ENCODE measurements at regions not wholly inside any gene's neighbourhood (a gene's known extent, or its start where the extent isn't known, plus 50 kb on each side); places are given as distances from the start of the nearest gene placed in this dataset.

DNA sequence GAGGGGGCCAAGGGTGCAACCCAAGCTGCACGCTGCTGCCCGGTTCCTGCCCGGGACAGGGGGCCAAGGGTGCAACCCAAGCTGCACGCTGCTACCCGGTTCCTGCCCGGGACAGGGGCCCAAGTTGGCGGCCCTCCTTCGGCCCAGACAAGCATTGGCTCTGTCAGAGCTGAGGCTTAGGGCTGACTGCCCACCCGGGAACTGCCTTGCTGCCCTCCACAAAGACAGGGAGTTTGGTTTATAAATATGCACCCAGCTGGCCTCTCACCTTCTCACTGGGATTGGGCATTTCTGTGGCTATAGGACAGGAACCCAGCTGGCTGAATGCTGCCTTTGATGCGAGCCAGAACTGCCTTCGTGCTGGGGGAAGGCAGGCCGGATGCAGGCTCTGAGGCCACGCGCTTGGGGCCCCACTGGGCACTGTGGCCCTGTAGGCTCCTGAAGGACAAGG is 105.7 kb downstream of the IRX5 start:
- Histone ChIP-seq H2AFZ (no peak overlapping the region), H3K4me3 (no peak overlapping the region), H3K36me3 (ENCODE audit: low read depth) (no peaks in the 10 kb centered on the region), H3K27me3 (ENCODE audit: insufficient read depth, low read depth) (no peaks in the 10 kb centered on the region), H4K20me1 (ENCODE audit: insufficient read depth) (no peaks in the 10 kb centered on the region), H3K9me3 (ENCODE audit: insufficient read depth, low read depth) (no peaks in the 10 kb centered on the region), H3K9me2 (ENCODE audit: insufficient read depth) (no peaks in the 10 kb centered on the region), H3K79me2 (ENCODE audit: low read depth) (no peaks in the 10 kb centered on the region), H3F3A (ENCODE audit: insufficient read depth, low read depth) (no peaks in the 10 kb centered on the region), H3K4me2 (no peak overlapping the region), H3K27ac (no peak overlapping the region), H3K4me1 (replicated peaks; ENCODE audit: insufficient read depth) (peaks cover 16% of the 10 kb centered on the region)
- intact Hi-C loops (cut with micrococcal nuclease; ENCODE audit: unreplicated experiment), result no loop called here
- no peak for DNase-seq
- no peak for TF ChIP-seq EZH2 (IDR thresholded peaks at IDR 0.05; ENCODE audit: low read depth)
- TF ChIP-seq, protein P1, sequence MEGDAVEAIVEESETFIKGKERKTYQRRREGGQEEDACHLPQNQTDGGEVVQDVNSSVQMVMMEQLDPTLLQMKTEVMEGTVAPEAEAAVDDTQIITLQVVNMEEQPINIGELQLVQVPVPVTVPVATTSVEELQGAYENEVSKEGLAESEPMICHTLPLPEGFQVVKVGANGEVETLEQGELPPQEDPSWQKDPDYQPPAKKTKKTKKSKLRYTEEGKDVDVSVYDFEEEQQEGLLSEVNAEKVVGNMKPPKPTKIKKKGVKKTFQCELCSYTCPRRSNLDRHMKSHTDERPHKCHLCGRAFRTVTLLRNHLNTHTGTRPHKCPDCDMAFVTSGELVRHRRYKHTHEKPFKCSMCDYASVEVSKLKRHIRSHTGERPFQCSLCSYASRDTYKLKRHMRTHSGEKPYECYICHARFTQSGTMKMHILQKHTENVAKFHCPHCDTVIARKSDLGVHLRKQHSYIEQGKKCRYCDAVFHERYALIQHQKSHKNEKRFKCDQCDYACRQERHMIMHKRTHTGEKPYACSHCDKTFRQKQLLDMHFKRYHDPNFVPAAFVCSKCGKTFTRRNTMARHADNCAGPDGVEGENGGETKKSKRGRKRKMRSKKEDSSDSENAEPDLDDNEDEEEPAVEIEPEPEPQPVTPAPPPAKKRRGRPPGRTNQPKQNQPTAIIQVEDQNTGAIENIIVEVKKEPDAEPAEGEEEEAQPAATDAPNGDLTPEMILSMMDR (conservative IDR thresholded peaks at IDR 0.05), result no peak
- ChIA-PET CTCF (no interaction called here), POLR2A (ENCODE audit: unreplicated experiment) (no interaction called here)
- BruUV-seq (replicated peaks), result no TSS peak

DNA sequence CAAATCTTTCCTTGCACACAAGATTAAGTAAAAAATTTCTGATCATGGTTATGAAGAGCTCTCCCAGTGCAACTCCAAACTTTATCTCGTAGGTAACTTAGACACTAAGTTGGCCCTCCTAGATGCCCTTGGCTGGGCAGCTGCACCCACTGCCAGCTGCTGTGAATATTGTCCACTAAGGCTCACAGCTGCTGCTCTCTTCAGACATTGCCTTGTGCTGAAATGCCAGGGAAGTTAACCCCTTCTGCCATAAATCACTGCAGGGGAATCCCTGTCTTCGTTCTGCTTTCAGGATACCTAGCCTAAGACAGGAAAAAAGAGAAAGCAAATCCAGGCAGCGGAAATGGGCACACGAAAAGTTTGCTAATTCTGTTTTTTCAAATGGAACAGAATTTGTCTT is 106.4 kb downstream of the IRX5 start:
- H3K27ac ChIP-seq, result no peak overlapping the region
- H3K4me1 ChIP-seq (replicated peaks; ENCODE audit: insufficient read depth), result peaks cover 16% of the 10 kb centered on the region
- intact Hi-C loops (cut with micrococcal nuclease; ENCODE audit: unreplicated experiment), result no loop called here
- H3K9me3 ChIP-seq (ENCODE audit: insufficient read depth, low read depth), result no peaks in the 10 kb centered on the region
- TF ChIP-seq, protein P1 (conservative IDR thresholded peaks at IDR 0.05), result no peak
- TF ChIP-seq EZH2 (IDR thresholded peaks at IDR 0.05; ENCODE audit: low read depth), result no peak
- H2AFZ ChIP-seq, result no peak overlapping the region
- no peak overlapping the region for H3K4me3 ChIP-seq
- no peaks in the 10 kb centered on the region for H4K20me1 ChIP-seq (ENCODE audit: insufficient read depth)
- no TSS peak for BruUV-seq (replicated peaks)
- ChIA-PET CTCF (no interaction called here), POLR2A (ENCODE audit: unreplicated experiment) (no interaction called here)
- H3K27me3 ChIP-seq (ENCODE audit: insufficient read depth, low read depth), result no peaks in the 10 kb centered on the region
- H3K9me2 ChIP-seq (ENCODE audit: insufficient read depth), result no peaks in the 10 kb centered on the region
- H3K79me2 ChIP-seq (ENCODE audit: low read depth), result no peaks in the 10 kb centered on the region
- H3K4me2 ChIP-seq, result no peak overlapping the region
- H3F3A ChIP-seq (ENCODE audit: insufficient read depth, low read depth), result no peaks in the 10 kb centered on the region
- no peak for DNase-seq
- no peaks in the 10 kb centered on the region for H3K36me3 ChIP-seq (ENCODE audit: low read depth)

DNA sequence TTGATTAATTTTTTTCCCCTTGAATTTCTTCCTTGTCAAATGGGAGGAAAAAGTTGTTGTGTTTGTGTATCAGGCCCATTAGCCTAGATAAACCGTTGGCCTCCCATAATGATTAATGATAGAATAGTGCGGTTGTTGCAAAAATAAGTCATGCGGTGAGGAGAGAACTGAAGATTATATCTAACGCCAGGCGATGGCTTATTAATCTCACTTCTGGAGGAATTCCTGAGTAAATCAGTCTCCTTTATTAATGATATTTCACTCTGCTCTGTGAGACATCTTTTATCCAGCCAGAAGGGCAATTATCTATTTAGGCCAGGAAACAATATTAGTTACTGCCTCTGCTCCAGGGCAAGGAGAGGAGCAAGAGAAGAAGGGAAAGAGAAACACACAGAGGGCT is 107.3 kb downstream of the IRX5 start:
- Histone ChIP-seq H3K9me3 (ENCODE audit: insufficient read depth, low read depth) (no peaks in the 10 kb centered on the region), H2AFZ (no peak overlapping the region), H3K36me3 (ENCODE audit: low read depth) (no peaks in the 10 kb centered on the region), H3K4me1 (replicated peaks; ENCODE audit: insufficient read depth) (peaks cover 16% of the 10 kb centered on the region), H3K4me2 (no peak overlapping the region), H3K9me2 (ENCODE audit: insufficient read depth) (no peaks in the 10 kb centered on the region), H3K27me3 (ENCODE audit: insufficient read depth, low read depth) (no peaks in the 10 kb centered on the region), H3K79me2 (ENCODE audit: low read depth) (no peaks in the 10 kb centered on the region), H3K27ac (no peak overlapping the region), H3K4me3 (no peak overlapping the region), H4K20me1 (ENCODE audit: insufficient read depth) (no peaks in the 10 kb centered on the region), H3F3A (ENCODE audit: insufficient read depth, low read depth) (no peaks in the 10 kb centered on the region)
- intact Hi-C loops (cut with micrococcal nuclease; ENCODE audit: unreplicated experiment), result no loop called here
- ChIA-PET POLR2A (ENCODE audit: unreplicated experiment) (no interaction called here), CTCF (no interaction called here)
- DNase-seq, result no peak
- TF ChIP-seq EZH2 (IDR thresholded peaks at IDR 0.05; ENCODE audit: low read depth), result no peak
- no TSS peak for BruUV-seq (replicated peaks)

DNA sequence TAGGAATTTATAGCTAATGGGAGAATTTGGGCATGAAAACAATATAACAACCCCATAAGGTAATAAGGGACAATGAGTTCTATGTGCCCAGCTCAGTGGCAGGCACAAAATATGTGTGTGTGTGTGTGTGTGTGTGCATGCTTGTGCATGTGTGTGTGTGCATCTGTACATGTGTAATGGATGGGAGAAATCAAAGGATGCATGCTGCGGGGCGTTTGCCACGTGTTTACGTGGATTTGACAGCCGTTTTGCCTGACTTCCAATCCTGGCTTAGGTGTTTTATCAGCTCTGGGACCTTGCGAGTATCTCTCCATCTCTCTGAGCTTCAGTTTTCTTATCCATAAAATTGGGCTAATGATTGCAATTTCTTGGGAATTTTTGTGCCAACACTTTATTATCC is 108.4 kb downstream of the IRX5 start:
- no peak overlapping the region for H3K27ac ChIP-seq
- BruUV-seq (replicated peaks), result no TSS peak

More for the DNA sequence above, 108.4 kb downstream of the IRX5 start:
- no peak for DNase-seq
- Histone ChIP-seq H3K4me1 (replicated peaks; ENCODE audit: insufficient read depth) (peaks cover 16% of the 10 kb centered on the region), H3K79me2 (ENCODE audit: low read depth) (no peaks in the 10 kb centered on the region), H3K4me2 (peak overlapping the region; percentile 29), H3K36me3 (ENCODE audit: low read depth) (no peaks in the 10 kb centered on the region), H4K20me1 (ENCODE audit: insufficient read depth) (no peaks in the 10 kb centered on the region), H3K4me3 (no peak overlapping the region), H3K9me3 (ENCODE audit: insufficient read depth, low read depth) (no peaks in the 10 kb centered on the region), H3K9me2 (ENCODE audit: insufficient read depth) (no peaks in the 10 kb centered on the region), H3K27me3 (ENCODE audit: insufficient read depth, low read depth) (no peaks in the 10 kb centered on the region), H2AFZ (no peak overlapping the region), H3F3A (ENCODE audit: insufficient read depth, low read depth) (no peaks in the 10 kb centered on the region)
- TF ChIP-seq, protein P1 (conservative IDR thresholded peaks at IDR 0.05), result no peak
- no peak for TF ChIP-seq EZH2 (IDR thresholded peaks at IDR 0.05; ENCODE audit: low read depth)
- intact Hi-C loops (cut with micrococcal nuclease; ENCODE audit: unreplicated experiment), result no loop called here
- POLR2A ChIA-PET (ENCODE audit: unreplicated experiment), result no interaction called here
- CTCF ChIA-PET, result no interaction called here
